B cell (primary cell): ENCODE measurements at regions not wholly inside any gene's neighbourhood (a gene's known extent, or its start where the extent isn't known, plus 50 kb on each side); places are given as distances from the start of the nearest gene placed in this dataset.

Experiments
- CTCF ChIP-seq: fragments of 200-600 bp; IDR thresholded peaks from one replicate; pipeline ENCODE4 v1.8.0; 2022; ENCODE audit warnings: antibody characterized with exemption, mild to moderate bottlenecking
- EZH2 ChIP-seq: IDR thresholded peaks from 2 replicates; pipeline ENCODE4 v1.6.1; 2012; ENCODE audit warnings: borderline replicate concordance, low read depth, mild to moderate bottlenecking, moderate library complexity, low read length; ENCODE audit not compliant: insufficient read depth, poor library complexity, severe bottlenecking

- no peak for TF ChIP-seq EZH2
- TF ChIP-seq CTCF = no peak
Measured at GRCh38 chr2:176493909-176494308, 224.7 kb downstream of the MTX2 start.
